HUES64 (cell line): ENCODE measurements at regions not wholly inside any gene's neighbourhood (a gene's known extent, or its start where the extent isn't known, plus 50 kb on each side); places are given as distances from the start of the nearest gene placed in this dataset.

Experiments used
- H3K27ac ChIP-seq: 2 replicates; pipeline ENCODE4 v1.7.0; 2013; ENCODE audit warnings: low read depth, low read length, inconsistent platforms
- H3K27me3 ChIP-seq: 2 replicates; pipeline ENCODE4 v1.6.1; 2013; ENCODE audit warnings: mild to moderate bottlenecking, low read length; ENCODE audit not compliant: insufficient read depth
- H3K36me3 ChIP-seq: 2 replicates; pipeline ENCODE4 v1.6.1; 2013; ENCODE audit warnings: mild to moderate bottlenecking, low read length; ENCODE audit not compliant: insufficient read depth
- H3K4me1 ChIP-seq: 2 replicates; pipeline ENCODE4 v1.6.1; 2013; ENCODE audit warnings: mild to moderate bottlenecking, low read length, moderate library complexity; ENCODE audit not compliant: insufficient read depth
- H3K4me3 ChIP-seq: 2 replicates; pipeline ENCODE4 v1.5.1; 2013; ENCODE audit warnings: mild to moderate bottlenecking, low read length, moderate library complexity
- H3K9ac ChIP-seq: 2 replicates; pipeline ENCODE4 v1.6.1; 2013; ENCODE audit warnings: mild to moderate bottlenecking, low read depth, low read length
- H3K9me3 ChIP-seq: 2 replicates; pipeline ENCODE4 v1.6.1; 2013; ENCODE audit warnings: low read depth, low read length; ENCODE audit not compliant: insufficient read depth
- WGBS: fragments of 150-250, 120-280 bp; methylation state at CpG from one replicate; pipeline ENCODE4 v1.1.7; 2013; ENCODE audit warnings: missing lambda C conversion rate; 5-methylcytosine and 5-hydroxymethylcytosine counted together

DNA sequence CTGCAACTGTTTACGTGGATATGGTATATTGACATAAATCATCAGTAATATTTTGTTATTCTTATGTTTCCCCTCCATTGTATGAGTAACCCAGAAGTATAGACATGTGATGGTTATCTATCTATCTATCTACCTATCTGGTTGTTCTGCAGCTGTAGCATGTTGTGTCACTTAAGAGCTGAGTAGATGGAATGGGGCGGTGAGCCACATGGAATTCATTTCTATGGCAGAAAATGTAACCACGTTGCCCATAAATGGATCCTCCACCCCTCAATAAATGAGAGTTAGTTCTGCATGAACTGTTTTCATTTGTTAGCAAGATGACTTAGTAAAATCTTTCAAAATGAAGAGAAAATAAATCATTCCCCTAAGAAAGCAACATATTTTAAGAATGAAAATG lies 553.2 kb downstream of the MAT2B start:
- no peaks in the 10 kb centered on the region for H3K27me3 ChIP-seq
- WGBS: no CpG with 5 or more reads among the region's 3 CpGs
- no peaks in the 10 kb centered on the region for H3K36me3 ChIP-seq
- H3K4me1 ChIP-seq: no peaks in the 10 kb centered on the region
- no peak overlapping the region for H3K27ac ChIP-seq
- no peak overlapping the region for H3K9ac ChIP-seq
- no peaks in the 10 kb centered on the region for H3K9me3 ChIP-seq
- H3K4me3 ChIP-seq: no peak overlapping the region

DNA sequence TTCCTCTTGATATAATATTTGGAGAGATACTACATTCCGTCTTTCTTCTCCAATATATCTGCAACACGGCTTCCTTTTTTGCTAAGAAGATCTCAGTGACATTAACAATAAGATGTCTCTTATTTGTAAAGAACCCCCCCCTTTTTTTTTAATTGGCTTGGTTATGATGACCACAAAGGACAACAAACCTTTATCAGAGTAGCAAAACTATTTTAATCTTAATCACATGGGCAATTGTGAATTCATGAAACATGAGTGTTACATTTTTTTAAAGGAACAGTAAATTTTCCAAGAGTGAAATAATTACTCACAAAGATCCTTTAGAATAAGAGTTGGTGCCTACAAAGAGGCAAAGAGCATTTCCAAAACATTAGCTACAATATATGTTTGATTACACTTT lies 554.1 kb downstream of the MAT2B start:
- no peak overlapping the region for H3K4me3 ChIP-seq
- no peaks in the 10 kb centered on the region for H3K27me3 ChIP-seq
- no peak overlapping the region for H3K27ac ChIP-seq
- H3K9ac ChIP-seq: no peak overlapping the region
- H3K9me3 ChIP-seq: no peaks in the 10 kb centered on the region
- no peaks in the 10 kb centered on the region for H3K36me3 ChIP-seq
- WGBS: no CpG with 5 or more reads among the region's 2 CpGs
- H3K4me1 ChIP-seq: no peaks in the 10 kb centered on the region

DNA sequence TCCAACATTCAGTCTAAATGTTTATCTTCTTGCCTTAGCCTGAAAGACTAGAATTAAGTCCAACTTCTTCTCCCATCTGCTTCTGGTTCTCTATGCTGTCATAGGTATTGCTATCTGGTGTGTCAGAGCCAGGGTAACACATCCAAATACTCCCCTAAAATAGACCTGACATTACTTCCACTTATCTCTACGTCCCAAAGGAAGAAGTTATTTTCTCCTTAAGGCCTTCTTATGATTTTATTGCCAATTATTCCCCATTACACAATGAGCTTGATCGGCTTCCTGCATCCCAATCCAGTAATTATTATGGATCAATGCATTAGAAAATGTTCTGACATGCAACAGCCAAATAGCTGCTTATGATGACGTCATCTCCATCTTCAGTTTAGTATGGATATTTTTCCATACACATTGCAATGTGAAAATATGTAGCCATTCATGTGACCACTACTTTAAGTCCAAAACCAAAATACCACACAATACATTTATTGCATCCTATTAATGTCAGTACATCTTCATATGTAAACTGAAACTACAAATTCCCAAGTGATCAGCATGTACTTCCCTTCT lies 555.5 kb downstream of the MAT2B start:
- no peaks in the 10 kb centered on the region for H3K36me3 ChIP-seq
- no peak overlapping the region for H3K27ac ChIP-seq
- WGBS: 94% methylated on average over 3 of the region's 3 CpGs
- no peaks in the 10 kb centered on the region for H3K9me3 ChIP-seq
- no peaks in the 10 kb centered on the region for H3K27me3 ChIP-seq
- no peaks in the 10 kb centered on the region for H3K4me1 ChIP-seq
- H3K9ac ChIP-seq: no peak overlapping the region
- no peak overlapping the region for H3K4me3 ChIP-seq

DNA sequence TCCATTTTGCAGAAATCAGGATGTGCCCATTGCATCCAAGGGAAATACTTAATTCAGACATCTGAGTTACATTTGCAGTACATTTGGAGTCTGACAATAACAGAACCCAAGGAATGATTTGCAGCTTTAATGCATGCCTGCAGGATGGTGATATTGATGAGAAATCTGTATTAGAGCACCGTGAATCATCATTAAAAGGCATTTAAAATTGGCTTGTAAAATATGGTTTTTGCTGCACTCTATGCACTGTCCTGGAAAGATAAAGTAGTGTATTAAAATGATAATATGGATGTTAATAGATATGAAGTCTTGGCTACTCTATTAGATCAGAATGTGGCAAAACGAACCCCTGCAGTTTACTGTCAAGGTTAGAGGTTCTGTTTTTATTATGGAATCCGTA lies 556.9 kb downstream of the MAT2B start:
- no peaks in the 10 kb centered on the region for H3K27me3 ChIP-seq
- 94% methylated on average over 3 of the region's 3 CpGs for WGBS

DNA sequence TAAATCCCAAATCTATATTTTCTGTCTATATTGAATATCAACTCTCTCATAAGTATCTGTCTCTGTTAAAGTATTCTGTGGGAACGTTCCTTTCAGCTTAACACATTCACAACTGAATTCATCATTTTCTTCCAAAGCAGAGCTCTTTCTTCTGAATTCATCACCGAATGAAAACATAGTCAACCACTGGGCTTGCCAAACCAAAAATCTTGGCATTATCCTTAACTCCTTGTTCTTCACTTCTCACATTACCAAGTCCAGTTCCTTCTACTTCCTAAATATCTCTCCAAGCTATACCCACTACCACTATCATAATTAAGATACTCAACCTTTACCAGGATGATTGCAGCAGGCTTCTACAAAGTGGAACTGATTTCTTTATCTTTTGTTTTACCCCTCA lies 559.8 kb downstream of the MAT2B start:
- H3K9me3 ChIP-seq: no peaks in the 10 kb centered on the region
- H3K27ac ChIP-seq: no peak overlapping the region
- WGBS: 98% methylated on average over 2 of the region's 2 CpGs
- no peaks in the 10 kb centered on the region for H3K36me3 ChIP-seq
- H3K4me1 ChIP-seq: no peaks in the 10 kb centered on the region
- H3K9ac ChIP-seq: no peak overlapping the region
- H3K4me3 ChIP-seq: no peak overlapping the region
- H3K27me3 ChIP-seq: no peaks in the 10 kb centered on the region

More for the DNA sequence above, 556.9 kb downstream of the MAT2B start:
- Histone ChIP-seq H3K4me1 (no peaks in the 10 kb centered on the region), H3K27ac (no peak overlapping the region), H3K36me3 (no peaks in the 10 kb centered on the region), H3K4me3 (no peak overlapping the region), H3K9me3 (no peaks in the 10 kb centered on the region), H3K9ac (no peak overlapping the region)

DNA sequence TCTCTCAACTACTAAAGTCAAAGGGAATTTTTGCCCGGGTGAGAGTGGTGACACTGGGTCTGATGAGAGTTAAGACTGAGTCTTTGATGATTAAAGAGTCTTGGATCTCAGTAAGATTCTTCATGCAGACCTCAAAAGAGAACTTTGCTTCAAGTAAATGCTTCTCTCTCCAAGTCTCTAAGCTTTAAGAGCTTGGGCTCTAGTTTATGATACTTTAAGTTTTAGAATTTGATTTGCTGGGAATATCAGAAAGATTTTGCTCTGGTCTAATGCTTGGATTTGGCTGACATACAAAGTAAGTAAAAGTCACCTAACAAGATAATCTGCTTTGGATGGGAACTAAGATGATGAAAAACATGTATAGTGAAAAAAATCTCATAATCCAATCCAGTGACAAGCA lies 566.3 kb downstream of the MAT2B start:
- Histone ChIP-seq H3K27me3 (no peaks in the 10 kb centered on the region), H3K9me3 (no peaks in the 10 kb centered on the region), H3K27ac (no peak overlapping the region), H3K36me3 (no peaks in the 10 kb centered on the region), H3K4me3 (no peak overlapping the region), H3K9ac (no peak overlapping the region), H3K4me1 (no peaks in the 10 kb centered on the region)
- 86% methylated on average over 1 of the region's 1 CpG for WGBS

DNA sequence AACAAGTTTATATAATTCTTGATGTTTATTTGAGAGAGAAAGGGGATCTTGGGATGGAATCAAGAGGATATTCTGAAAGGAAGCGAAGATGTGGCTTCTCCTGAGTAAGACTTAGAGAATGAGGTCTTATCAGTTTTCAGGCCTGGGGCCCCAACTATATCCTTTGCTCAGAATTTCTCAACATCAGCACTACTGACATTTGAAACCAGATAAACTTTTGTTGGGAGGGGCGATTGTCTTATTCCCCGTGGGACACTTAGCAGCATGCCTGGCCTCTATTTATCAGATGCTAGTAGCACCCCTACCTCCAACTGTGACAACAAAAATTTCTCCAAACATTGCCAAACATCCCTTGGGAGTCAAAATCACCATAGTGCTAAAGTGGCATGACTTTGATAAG lies 567.7 kb downstream of the MAT2B start:
- Histone ChIP-seq H3K27me3 (no peaks in the 10 kb centered on the region), H3K4me1 (no peaks in the 10 kb centered on the region), H3K36me3 (no peaks in the 10 kb centered on the region), H3K27ac (no peak overlapping the region), H3K9me3 (no peaks in the 10 kb centered on the region), H3K4me3 (no peak overlapping the region), H3K9ac (no peak overlapping the region)
- 72% methylated on average over 3 of the region's 3 CpGs for WGBS

DNA sequence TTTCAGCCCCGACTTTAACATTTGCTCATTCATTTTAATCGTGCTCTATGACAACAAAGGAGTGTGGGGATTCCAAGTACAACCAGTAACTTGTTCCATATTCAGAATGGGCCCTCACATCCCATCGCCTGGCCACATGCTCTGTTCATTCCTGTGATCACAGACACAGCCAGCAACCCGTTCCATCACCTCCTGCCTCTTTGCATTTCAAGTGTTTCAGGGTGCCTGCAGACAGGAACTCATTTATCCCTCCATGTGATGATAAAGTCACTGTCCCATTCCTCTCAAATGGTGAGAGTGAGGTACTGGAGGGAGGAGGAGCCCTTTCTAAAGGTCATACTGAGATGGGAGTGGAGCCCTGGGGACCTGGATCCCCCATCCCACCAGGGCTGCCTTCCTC lies 571.1 kb downstream of the MAT2B start:
- no peaks in the 10 kb centered on the region for H3K4me1 ChIP-seq
- no peak overlapping the region for H3K4me3 ChIP-seq
- H3K9me3 ChIP-seq: no peaks in the 10 kb centered on the region
- no peak overlapping the region for H3K9ac ChIP-seq
- no peak overlapping the region for H3K27ac ChIP-seq
- no peaks in the 10 kb centered on the region for H3K36me3 ChIP-seq
- H3K27me3 ChIP-seq: no peaks in the 10 kb centered on the region
- WGBS: 87% methylated on average over 4 of the region's 4 CpGs

DNA sequence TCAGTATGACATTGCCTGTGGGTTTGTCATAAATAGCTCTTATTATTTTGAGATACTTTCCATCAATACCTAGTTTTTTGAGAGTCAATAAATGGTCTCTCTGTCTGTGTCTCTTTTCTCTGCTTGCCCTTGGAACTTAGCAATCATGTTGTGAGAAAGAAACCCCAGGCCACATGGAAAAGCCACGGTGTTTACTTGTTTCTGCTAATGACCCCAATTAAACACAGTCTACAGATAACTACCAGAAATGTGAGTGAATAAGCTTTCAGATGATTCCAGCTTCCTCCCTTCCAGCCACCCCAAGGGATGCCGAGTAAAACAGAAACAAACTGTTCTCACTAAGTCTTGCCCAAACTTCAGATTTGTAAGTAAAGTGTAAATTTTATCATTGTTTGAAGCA lies 584.9 kb downstream of the MAT2B start:
- Histone ChIP-seq H3K27ac (no peak overlapping the region), H3K4me3 (no peak overlapping the region), H3K36me3 (no peaks in the 10 kb centered on the region), H3K9me3 (no peaks in the 10 kb centered on the region), H3K27me3 (no peaks in the 10 kb centered on the region), H3K4me1 (no peaks in the 10 kb centered on the region), H3K9ac (no peak overlapping the region)
- 100% methylated on average over 2 of the region's 2 CpGs for WGBS

DNA sequence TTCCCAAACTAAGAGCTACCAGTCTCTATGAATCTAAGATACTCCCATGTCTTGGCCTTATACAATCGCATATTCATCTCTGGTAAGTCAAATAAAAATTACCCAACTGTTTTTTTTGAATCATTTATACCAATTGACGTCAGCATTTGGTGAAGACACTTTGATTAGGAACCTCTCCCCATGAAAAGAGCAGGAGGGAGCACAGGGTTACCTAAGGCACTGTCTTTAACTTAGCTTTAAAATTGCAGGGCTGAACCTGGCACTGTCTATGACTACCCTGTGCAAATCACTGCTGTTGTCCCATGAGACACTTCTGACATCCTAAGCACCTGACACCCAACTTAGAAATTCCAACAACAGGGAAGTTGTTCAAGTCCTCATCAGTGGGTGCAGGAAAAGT lies 586.4 kb downstream of the MAT2B start:
- H3K27ac ChIP-seq: no peak overlapping the region
- WGBS: 94% methylated on average over 2 of the region's 2 CpGs

DNA sequence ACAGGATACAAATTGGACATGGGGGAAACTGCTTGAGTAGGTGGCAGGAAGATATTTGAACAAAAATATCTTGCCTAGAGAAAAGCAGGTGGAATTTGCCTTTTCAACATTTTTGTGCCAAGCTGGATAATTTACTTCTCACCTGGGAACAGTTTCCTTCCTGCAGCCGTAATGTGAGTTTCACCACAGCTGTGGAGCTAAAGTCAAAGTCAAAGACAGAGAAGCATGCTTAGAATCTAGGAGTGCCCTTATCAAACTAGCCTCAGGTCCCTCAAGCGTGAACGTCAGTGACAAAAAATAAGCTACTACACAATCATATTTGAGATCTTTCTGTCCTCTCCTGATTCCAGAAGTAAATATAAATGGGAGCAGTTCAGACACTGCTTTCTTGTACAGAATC lies 588.9 kb downstream of the MAT2B start:
- no peaks in the 10 kb centered on the region for H3K27me3 ChIP-seq
- H3K4me1 ChIP-seq: no peaks in the 10 kb centered on the region
- 91% methylated on average over 3 of the region's 3 CpGs for WGBS
- no peaks in the 10 kb centered on the region for H3K36me3 ChIP-seq
- no peak overlapping the region for H3K9ac ChIP-seq
- no peak overlapping the region for H3K27ac ChIP-seq
- H3K4me3 ChIP-seq: no peak overlapping the region
- no peaks in the 10 kb centered on the region for H3K9me3 ChIP-seq

More for the DNA sequence above, 586.4 kb downstream of the MAT2B start:
- Histone ChIP-seq H3K9me3 (no peaks in the 10 kb centered on the region), H3K27me3 (no peaks in the 10 kb centered on the region), H3K4me3 (no peak overlapping the region), H3K4me1 (no peaks in the 10 kb centered on the region), H3K36me3 (no peaks in the 10 kb centered on the region), H3K9ac (no peak overlapping the region)

DNA sequence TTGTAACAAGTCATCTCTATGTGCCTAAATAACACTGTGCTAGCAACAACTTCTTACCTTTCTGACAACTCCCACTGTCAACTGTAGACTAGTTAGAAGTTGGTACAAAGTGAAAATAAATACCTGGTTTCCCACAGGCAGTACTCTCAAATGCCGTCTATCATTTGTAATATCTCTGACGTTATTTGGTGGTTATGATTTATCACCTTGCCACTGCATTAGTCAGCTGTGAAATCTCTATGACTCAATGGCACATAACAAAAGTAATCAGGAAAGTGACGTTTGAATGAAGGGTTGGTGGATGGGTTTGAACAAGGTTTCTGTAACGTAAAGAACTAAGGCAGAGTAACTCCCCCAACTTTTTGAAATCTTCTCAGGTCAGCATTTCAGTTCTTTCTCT lies 592.3 kb downstream of the MAT2B start:
- WGBS: 97% methylated on average over 3 of the region's 4 CpGs

More for the DNA sequence above, 592.3 kb downstream of the MAT2B start:
- Histone ChIP-seq H3K27ac (no peak overlapping the region), H3K9ac (no peak overlapping the region), H3K36me3 (no peaks in the 10 kb centered on the region), H3K9me3 (no peaks in the 10 kb centered on the region), H3K4me1 (no peaks in the 10 kb centered on the region; the same call in 1 of the 2 replicates), H3K27me3 (no peaks in the 10 kb centered on the region), H3K4me3 (no peak overlapping the region)
